Progenitor cell of endocrine pancreas (in vitro differentiated cells): ENCODE measurements at regions not wholly inside any gene's neighbourhood (a gene's known extent, or its start where the extent isn't known, plus 50 kb on each side); places are given as distances from the start of the nearest gene placed in this dataset.

Source experiments
- DNase-seq: peaks from one replicate; pipeline ENCODE4 v3.0.0; 2021; ENCODE audit warnings: low spot score; ENCODE audit not compliant: unreplicated experiment
- H3K27ac Mint-ChIP-seq: 2 replicates; pipeline ENCODE4 v1.8.0; 2021; ENCODE audit warnings: mild to moderate bottlenecking, moderate library complexity, mixed read lengths
- H3K27me3 Mint-ChIP-seq: 2 replicates; pipeline ENCODE4 v1.8.0; 2021; ENCODE audit warnings: mixed read lengths
- H3K36me3 Mint-ChIP-seq: 2 replicates; pipeline ENCODE4 v1.8.0; 2022; ENCODE audit warnings: mixed read lengths; ENCODE audit not compliant: insufficient read depth
- H3K4me1 Mint-ChIP-seq: 2 replicates; pipeline ENCODE4 v1.8.0; 2021; ENCODE audit warnings: low read depth, mixed read lengths
- H3K4me3 Mint-ChIP-seq: 2 replicates; pipeline ENCODE4 v1.8.0; 2021; ENCODE audit warnings: low read depth, mild to moderate bottlenecking, moderate library complexity, mixed read lengths
- H3K9me3 Mint-ChIP-seq: 2 replicates; pipeline ENCODE4 v1.8.0; 2021; ENCODE audit warnings: low read depth, mixed read lengths
- TF ChIP-seq, protein P1 (sequence below): fragments of 200-600 bp; sonication (generic); IDR thresholded peaks from one replicate; pipeline ENCODE4 v1.5.0; 2021; ENCODE audit warnings: antibody characterized with exemption, mild to moderate bottlenecking; ENCODE audit not compliant: unreplicated experiment

DNA sequence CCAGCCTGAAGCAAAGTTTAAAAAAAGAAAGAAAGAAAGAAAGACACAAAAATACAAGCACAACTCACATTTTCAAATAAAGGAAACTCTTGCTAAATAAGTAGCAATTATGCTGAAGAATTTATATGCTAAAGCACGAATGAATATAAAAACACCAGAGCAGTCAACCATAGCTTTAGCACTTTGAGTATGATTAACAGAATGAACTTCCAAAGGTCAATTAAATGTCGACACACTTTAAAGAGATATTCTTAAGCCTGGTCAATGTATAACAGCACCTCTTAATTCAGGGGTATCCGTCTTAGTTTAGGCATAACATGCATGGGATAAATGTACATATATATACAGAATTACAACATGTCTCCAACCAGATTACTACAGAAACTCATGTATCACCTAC lies 125.9 kb downstream of the OGFRL1 start:
- no peak for DNase-seq
- H3K36me3 Mint-ChIP-seq = peaks cover 29% of the 10 kb centered on the region
- TF ChIP-seq, protein P1, sequence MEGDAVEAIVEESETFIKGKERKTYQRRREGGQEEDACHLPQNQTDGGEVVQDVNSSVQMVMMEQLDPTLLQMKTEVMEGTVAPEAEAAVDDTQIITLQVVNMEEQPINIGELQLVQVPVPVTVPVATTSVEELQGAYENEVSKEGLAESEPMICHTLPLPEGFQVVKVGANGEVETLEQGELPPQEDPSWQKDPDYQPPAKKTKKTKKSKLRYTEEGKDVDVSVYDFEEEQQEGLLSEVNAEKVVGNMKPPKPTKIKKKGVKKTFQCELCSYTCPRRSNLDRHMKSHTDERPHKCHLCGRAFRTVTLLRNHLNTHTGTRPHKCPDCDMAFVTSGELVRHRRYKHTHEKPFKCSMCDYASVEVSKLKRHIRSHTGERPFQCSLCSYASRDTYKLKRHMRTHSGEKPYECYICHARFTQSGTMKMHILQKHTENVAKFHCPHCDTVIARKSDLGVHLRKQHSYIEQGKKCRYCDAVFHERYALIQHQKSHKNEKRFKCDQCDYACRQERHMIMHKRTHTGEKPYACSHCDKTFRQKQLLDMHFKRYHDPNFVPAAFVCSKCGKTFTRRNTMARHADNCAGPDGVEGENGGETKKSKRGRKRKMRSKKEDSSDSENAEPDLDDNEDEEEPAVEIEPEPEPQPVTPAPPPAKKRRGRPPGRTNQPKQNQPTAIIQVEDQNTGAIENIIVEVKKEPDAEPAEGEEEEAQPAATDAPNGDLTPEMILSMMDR = no peak
- H3K27ac Mint-ChIP-seq = no peak overlapping the region
- H3K4me3 Mint-ChIP-seq = no peak overlapping the region
- H3K9me3 Mint-ChIP-seq = no peaks in the 10 kb centered on the region
- peaks cover 49% of the 10 kb centered on the region for H3K4me1 Mint-ChIP-seq
- H3K27me3 Mint-ChIP-seq = no peaks in the 10 kb centered on the region

DNA sequence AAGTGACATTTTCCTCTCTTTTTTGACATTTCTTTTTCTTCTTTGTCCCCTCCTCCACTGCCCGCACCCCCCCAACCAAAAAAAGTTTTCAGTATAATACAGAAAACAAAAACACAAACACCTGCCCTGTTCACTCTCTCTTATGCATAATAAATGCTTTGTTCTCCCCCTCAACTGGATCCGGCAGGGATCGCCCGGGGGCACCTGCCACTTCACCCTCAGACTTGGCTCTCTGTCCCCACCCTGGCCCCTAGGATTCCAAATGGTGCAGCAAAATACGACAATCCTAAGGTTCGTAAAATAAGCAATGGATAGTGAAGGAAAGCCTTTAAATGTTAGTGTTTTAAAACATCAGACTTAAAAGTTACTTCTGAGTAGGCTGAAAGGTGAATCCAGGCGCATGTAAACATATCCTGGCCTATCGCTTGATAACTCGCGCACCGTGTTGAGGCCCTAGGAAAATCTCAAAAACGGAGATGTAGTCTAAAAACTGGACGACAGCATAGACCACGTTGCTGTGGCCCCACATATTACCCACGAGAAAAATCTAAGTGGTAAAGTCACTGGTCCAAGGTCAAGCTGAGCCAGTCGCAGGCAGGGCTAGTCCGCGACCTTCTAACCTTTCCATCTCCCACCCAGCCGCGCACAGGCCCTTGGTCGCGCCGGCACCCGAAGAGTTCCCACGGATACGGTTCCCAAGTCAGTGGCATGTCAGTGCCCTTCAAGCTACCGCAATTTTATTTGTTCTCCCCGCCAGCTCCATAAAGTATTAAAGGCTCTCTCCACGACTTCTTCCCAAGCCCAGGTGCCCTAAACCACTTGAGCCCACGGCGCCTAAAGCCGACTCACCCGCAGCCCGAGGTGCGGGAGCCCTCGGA lies 130.8 kb downstream of the OGFRL1 start:
- Mint-ChIP-seq H3K4me3 (peak overlapping the region; percentile 88), H3K4me1 (peaks cover 23% of the 10 kb centered on the region), H3K9me3 (no peaks in the 10 kb centered on the region), H3K27ac (peak overlapping the region; percentile 91), H3K27me3 (no peaks in the 10 kb centered on the region), H3K36me3 (peaks cover 17% of the 10 kb centered on the region)
- TF ChIP-seq, protein P1 = no peak
- DNase-seq = no peak

DNA sequence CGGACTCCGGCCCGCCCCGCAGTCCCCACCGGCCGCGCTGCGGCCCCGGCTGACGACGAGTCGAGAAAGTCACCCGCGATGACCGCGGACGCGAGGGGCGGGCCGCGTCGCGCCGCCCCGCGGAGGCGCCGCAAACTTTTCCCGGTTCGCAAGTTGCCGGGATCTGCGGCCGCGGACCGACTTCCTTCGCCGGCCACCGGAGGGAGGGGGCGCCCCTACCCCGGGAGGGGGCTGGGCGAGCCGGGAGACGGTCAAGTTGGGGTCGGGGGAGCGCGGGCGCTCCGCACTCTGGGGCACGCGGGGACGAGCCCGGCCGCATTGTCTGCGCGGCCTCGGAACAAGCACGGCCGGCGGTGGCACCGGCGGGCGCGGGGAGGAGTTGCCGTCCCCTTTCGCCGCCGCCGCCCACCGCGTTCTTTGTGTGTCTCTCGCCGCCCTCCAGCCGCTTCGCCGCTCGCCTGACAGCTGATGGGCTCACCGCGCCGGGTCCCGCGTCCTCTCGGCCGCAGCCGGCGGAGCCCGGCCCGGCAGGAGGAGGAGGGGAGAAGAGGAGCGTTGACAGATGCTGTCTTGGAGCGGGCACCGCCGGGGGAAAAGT lies 131.6 kb downstream of the OGFRL1 start:
- peaks cover 11% of the 10 kb centered on the region for H3K36me3 Mint-ChIP-seq
- peak; percentile 46 for DNase-seq
- peak overlapping the region; percentile 88 for H3K4me3 Mint-ChIP-seq
- H3K4me1 Mint-ChIP-seq = peaks cover 19% of the 10 kb centered on the region
- no peaks in the 10 kb centered on the region for H3K9me3 Mint-ChIP-seq
- TF ChIP-seq, protein P1 = peak; percentile 46
- H3K27ac Mint-ChIP-seq = peak overlapping the region; percentile 91
- no peaks in the 10 kb centered on the region for H3K27me3 Mint-ChIP-seq

DNA sequence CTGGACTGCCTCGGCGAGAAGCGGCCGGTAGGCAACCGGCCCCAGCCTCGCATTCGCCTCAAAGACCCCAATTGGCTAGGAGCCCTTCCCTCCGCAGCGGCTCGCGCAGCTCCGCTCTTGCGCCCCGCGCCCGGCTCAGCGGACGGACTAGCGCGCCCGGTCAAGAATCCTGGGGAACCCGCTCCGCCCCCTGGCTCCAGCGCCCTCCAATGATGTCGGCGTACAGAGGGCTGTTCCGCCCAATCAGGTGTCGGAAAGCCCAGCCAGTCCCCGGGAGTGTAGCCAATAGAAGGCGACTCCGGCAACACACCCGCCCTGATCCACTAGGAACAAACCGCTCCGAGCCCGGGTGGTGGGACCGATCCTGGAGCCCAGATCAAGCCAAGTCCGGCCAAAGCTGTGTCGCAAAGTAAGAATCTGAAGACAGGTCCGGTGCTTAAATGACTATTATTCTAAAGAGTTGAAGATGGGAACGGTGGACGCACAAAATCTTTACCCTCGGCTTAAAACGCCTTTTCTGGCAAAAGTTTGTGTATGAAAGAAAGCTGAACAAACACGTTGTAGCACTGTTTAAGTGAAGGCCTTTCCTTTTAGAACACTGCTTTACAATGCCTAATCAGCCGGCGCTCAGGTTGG lies 132.2 kb downstream of the OGFRL1 start:
- Mint-ChIP-seq H3K9me3 (no peaks in the 10 kb centered on the region), H3K4me1 (peaks cover 19% of the 10 kb centered on the region), H3K36me3 (peaks cover 6% of the 10 kb centered on the region), H3K27me3 (no peaks in the 10 kb centered on the region), H3K4me3 (peak overlapping the region; percentile 74), H3K27ac (peak overlapping the region; percentile 91)
- peak; percentile 87 for DNase-seq
- TF ChIP-seq, protein P1 = no peak

DNA sequence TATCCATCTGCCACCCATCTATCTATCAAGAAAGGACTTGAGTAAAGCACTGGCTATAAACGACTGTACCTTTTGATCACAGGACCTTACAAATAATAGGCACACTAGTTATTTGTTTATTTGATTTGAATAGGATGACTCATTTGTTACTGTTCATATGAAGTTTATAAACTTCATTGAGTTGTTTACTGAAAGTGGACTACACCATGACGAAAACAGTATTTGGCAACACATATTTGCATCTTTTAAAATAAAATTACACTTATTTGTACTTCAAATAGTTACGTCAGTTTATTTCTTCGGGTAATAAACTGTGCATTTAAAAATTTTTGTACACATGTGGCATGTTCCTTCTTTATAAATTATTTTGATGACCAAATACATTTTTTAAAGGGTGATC lies 133.0 kb downstream of the OGFRL1 start:
- Mint-ChIP-seq H3K4me3 (no peak overlapping the region), H3K27me3 (peaks cover 3% of the 10 kb centered on the region), H3K4me1 (peaks cover 19% of the 10 kb centered on the region), H3K27ac (no peak overlapping the region), H3K9me3 (no peaks in the 10 kb centered on the region), H3K36me3 (peaks cover 6% of the 10 kb centered on the region)
- TF ChIP-seq, protein P1 = no peak
- DNase-seq = no peak
